ENCODE measurements at regions not wholly inside any gene's neighbourhood (a gene's known extent, or its start where the extent isn't known, plus 50 kb on each side); places are given as distances from the start of the nearest gene placed in this dataset.
A peak's percentile ranks its signal among the peaks of the same experiment; 100 is the strongest.

DNA sequence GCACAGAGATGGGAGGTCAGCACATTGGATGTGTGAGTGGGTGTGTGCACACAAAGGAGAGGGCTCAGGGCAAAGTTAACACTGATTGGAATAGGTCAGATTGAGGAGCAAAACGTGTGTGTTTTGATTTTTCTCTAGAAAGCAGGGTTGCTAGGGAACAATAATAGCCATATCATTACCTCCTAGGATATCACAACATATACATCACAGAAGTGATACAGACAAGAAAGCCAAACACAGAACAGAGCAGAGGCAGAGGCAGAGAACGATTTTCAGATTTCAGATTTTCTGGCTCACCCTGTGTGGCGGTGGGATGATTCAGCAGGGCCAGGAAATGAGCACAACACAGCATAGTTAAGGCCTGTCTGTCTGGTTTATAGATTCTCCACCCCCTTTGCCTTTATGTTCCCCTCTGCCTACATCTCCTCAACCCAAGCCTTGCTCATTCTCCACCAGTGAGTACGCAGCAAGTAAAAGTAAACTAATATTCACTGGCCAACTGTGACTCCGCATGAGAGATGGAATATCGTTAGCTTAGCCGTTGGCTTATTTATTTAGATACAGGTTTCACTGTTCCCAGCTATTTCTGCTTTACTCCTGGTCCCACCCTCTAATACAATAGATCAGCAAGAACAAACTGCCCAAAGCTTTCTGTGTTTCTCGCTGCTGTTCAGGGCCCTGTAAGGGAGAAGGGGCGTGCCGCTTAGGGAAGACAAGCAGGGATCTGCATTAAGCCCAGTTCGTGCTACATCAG is 182.7 kb upstream of the TSC22D1 start:
- no peaks in the 10 kb centered on the region for H3K4me1 ChIP-seq (ENCODE audit: insufficient read depth)
- H3K36me3 ChIP-seq (ENCODE audit: insufficient read depth), result no peaks in the 10 kb centered on the region
- peak; percentile 23 for DNase-seq (ENCODE audit: extremely low spot score)
- 63% methylated on average over 11 of the region's 11 CpGs for WGBS
- H3K4me3 ChIP-seq (ENCODE audit: low read depth, low read length), result no peak overlapping the region
- no peak overlapping the region for H3K27ac ChIP-seq (ENCODE audit: low read depth)

GRCh38 chr13:44757671-44758070 is 181.5 kb upstream of the TSC22D1 start:
- Histone ChIP-seq H3K4me1 (ENCODE audit: insufficient read depth) (no peaks in the 10 kb centered on the region), H3K27ac (ENCODE audit: low read depth) (no peak overlapping the region), H3K36me3 (ENCODE audit: insufficient read depth) (no peaks in the 10 kb centered on the region), H3K4me3 (ENCODE audit: low read depth, low read length) (no peak overlapping the region)
- WGBS, result 95% methylated on average over 3 of the region's 3 CpGs
- no peak for DNase-seq (ENCODE audit: extremely low spot score)

DNA sequence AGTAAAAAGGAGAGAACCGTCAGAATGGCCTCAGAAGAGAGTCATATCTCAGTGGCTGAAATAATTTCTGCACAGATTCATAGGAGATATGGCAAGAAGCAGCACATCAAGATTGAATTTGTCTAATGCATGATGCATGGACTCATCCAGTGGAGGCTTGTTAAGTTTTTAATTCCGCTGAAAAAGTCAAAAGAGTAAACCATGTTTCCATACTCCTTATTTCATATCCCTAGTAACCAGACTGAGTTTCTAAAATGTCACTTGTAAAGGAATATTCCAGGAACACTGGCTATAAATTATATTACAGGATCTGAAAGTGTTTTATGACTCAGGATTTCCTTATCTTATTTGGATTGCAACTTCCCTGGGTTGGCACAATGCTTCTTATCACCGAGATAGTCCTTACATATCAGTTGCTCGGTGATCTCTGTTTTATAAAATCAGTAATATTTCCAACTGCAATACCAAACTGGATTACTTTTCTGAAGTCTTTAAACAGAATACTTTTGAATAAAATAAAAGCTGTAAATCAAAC is 180.2 kb upstream of the TSC22D1 start:
- Histone ChIP-seq H3K4me3 (ENCODE audit: low read depth, low read length) (no peak overlapping the region), H3K27ac (ENCODE audit: low read depth) (no peak overlapping the region), H3K36me3 (ENCODE audit: insufficient read depth) (no peaks in the 10 kb centered on the region), H3K4me1 (ENCODE audit: insufficient read depth) (no peaks in the 10 kb centered on the region)
- DNase-seq (ENCODE audit: extremely low spot score), result no peak
- 18% methylated on average over 4 of the region's 4 CpGs for WGBS

DNA sequence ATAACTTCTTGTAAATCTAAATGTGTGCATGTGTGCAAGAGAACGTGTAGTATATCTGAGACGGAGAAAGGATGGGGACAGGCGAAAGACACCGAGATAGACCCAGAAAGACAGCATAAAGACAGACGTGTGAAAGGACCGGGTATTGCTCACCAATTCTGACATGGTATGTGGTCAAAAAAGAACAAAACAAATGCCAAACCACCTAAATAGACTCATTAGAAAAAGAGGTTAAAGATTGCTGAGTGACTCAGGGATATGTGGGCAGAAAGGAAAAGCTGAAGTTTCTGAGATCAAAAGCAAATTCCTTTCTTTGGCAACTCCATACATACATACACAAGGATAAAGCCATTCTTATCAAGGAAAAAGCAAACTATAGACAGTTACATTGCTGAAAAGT is 179.7 kb upstream of the TSC22D1 start:
- H3K4me3 ChIP-seq (ENCODE audit: low read depth, low read length), result no peak overlapping the region
- 88% methylated on average over 6 of the region's 6 CpGs for WGBS
- no peaks in the 10 kb centered on the region for H3K36me3 ChIP-seq (ENCODE audit: insufficient read depth)
- no peaks in the 10 kb centered on the region for H3K4me1 ChIP-seq (ENCODE audit: insufficient read depth)
- H3K27ac ChIP-seq (ENCODE audit: low read depth), result no peak overlapping the region
- no peak for DNase-seq (ENCODE audit: extremely low spot score)

DNA sequence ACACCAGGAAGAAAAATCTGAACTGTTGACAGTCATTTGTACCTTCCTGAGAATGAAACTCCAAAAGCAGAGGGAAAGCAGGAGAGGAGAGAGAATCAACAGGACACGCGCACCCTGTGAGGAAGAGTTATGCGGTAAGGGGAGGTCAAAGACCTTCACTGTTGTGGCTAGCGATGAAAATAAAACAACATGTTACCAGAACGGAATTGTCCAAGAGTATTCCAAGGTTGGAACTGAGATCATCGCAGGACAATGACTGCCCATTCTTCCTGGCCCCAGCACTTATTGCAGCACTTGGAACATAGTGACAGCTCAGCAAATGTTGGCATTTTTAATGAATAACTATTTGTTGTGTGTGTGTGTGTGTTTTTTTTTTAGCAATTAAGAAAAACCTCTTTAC is 176.0 kb upstream of the TSC22D1 start:
- 85% methylated on average over 6 of the region's 6 CpGs for WGBS
- no peak for DNase-seq (ENCODE audit: extremely low spot score)
- H3K27ac ChIP-seq (ENCODE audit: low read depth), result no peak overlapping the region
- no peaks in the 10 kb centered on the region for H3K36me3 ChIP-seq (ENCODE audit: insufficient read depth)
- H3K4me1 ChIP-seq (ENCODE audit: insufficient read depth), result no peaks in the 10 kb centered on the region
- no peak overlapping the region for H3K4me3 ChIP-seq (ENCODE audit: low read depth, low read length)

DNA sequence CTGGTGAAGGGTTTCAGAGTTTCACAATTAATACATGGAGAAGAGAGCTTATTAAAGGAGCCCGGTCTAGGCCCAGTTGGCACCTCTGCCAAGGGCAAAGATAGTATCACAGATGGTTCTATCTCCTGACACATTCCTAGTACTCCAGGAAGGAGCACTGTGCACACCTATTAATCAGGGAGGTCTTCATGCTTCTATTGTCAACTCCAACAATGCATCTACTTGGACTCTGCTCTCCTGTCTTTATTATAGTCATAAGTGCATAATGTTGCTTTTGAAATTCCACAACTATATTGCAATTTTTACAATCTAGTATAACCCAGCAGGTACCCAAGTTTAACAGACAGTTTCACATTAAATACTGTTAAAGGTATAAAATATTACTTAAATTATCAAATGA is 174.5 kb upstream of the TSC22D1 start:
- no peak for DNase-seq (ENCODE audit: extremely low spot score)
- WGBS, result 89% methylated on average over 1 of the region's 1 CpG
- Histone ChIP-seq H3K4me1 (ENCODE audit: insufficient read depth) (no peaks in the 10 kb centered on the region), H3K36me3 (ENCODE audit: insufficient read depth) (no peaks in the 10 kb centered on the region), H3K27ac (ENCODE audit: low read depth) (no peak overlapping the region), H3K4me3 (ENCODE audit: low read depth, low read length) (no peak overlapping the region)

DNA sequence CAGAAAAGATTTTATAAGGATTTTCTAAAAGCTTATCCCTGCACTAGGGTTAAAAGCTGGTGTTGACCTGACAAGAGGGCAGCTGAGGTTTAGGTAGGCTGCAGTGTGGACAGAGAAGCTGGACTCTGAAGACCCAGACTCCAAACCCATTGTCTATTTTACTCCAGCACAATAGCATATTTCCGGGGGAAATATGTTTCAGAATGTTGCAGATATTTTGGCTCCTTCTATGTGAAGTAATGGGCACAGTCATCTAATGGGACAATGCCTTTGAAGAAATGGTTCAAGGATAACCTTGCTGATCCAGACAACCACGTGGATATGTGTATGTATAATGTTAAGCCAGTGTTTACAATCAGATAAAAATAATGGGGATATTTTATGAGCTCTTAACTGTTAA is 173.8 kb upstream of the TSC22D1 start:
- H3K27ac ChIP-seq (ENCODE audit: low read depth), result no peak overlapping the region

DNA sequence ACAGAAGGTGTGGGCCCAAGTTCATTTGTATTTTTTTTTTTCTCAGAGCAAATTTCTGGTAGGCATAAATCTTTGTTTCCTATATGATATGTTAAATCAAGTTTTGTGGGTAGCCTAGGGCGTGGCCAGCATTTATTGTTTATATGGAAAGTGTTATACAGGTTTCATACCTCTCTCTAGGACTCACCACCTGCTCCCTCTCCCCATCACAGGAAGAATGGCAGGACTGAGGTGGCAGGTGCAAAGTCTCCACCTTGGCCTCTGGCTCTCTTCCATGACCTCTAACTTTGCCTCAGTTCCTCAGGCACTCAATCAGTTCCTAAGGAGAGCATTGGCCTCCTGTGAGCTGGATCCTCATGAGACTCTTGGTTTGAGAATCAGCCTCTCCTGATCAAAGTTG is 172.3 kb upstream of the TSC22D1 start:
- Histone ChIP-seq H3K36me3 (ENCODE audit: insufficient read depth) (no peaks in the 10 kb centered on the region), H3K4me3 (ENCODE audit: low read depth, low read length) (no peak overlapping the region), H3K27ac (ENCODE audit: low read depth) (no peak overlapping the region), H3K4me1 (ENCODE audit: insufficient read depth) (no peaks in the 10 kb centered on the region)
- no peak for DNase-seq (ENCODE audit: extremely low spot score)
- 88% methylated on average over 1 of the region's 1 CpG for WGBS

More for the DNA sequence above, 173.8 kb upstream of the TSC22D1 start:
- Histone ChIP-seq H3K36me3 (ENCODE audit: insufficient read depth) (no peaks in the 10 kb centered on the region), H3K4me1 (ENCODE audit: insufficient read depth) (no peaks in the 10 kb centered on the region), H3K4me3 (ENCODE audit: low read depth, low read length) (no peak overlapping the region)
- 48% methylated on average over 2 of the region's 2 CpGs for WGBS
- DNase-seq (ENCODE audit: extremely low spot score), result no peak

DNA sequence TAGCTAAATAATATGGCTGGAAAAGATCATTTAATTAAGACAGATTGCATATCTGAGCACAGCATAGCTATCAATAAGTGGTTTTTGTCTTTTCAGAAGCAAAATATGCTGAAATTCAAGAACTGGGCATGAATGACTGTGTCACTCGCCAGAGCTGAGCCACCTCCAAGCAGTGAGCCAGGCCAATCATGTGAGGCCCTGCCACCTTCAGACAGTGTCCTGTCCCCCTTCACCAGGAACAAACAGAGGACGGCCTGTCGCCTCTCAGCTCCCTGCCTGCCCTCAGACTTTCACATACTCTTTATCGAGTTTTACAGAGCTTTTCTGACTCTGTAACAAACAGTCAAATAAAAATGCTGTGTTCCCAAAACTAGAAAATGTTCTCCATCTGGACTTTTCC is 171.0 kb upstream of the TSC22D1 start:
- Histone ChIP-seq H3K27ac (ENCODE audit: low read depth) (no peak overlapping the region), H3K4me1 (ENCODE audit: insufficient read depth) (no peaks in the 10 kb centered on the region), H3K36me3 (ENCODE audit: insufficient read depth) (no peaks in the 10 kb centered on the region), H3K4me3 (ENCODE audit: low read depth, low read length) (no peak overlapping the region)
- DNase-seq (ENCODE audit: extremely low spot score), result no peak
- 61% methylated on average over 4 of the region's 4 CpGs for WGBS

DNA sequence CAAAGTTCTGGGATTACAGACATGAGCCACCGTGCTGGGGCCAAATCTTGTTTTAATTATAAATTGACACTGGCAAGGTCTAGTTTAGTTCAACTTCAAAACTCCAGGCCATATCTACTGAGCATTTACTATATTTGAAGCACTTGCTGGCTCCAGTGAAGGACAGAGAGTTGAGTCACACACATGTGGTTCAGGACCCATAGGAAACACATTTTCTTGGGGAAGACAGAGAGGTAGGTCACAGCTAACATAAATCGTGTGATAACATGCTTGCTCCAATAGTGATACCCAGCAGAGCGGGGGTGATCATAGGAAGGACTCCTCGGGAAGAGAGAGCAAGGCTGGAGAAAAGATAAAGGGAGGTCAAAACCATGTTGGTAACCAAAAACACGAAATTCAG is 170.6 kb upstream of the TSC22D1 start:
- no peaks in the 10 kb centered on the region for H3K4me1 ChIP-seq (ENCODE audit: insufficient read depth)
- no peak overlapping the region for H3K4me3 ChIP-seq (ENCODE audit: low read depth, low read length)
- WGBS, result 77% methylated on average over 5 of the region's 5 CpGs
- DNase-seq (ENCODE audit: extremely low spot score), result no peak
- H3K36me3 ChIP-seq (ENCODE audit: insufficient read depth), result no peaks in the 10 kb centered on the region
- no peak overlapping the region for H3K27ac ChIP-seq (ENCODE audit: low read depth)

- Histone ChIP-seq H3K36me3 (ENCODE audit: insufficient read depth) (no peaks in the 10 kb centered on the region), H3K27ac (ENCODE audit: low read depth) (no peak overlapping the region), H3K4me3 (ENCODE audit: low read depth, low read length) (no peak overlapping the region), H3K4me1 (ENCODE audit: insufficient read depth) (no peaks in the 10 kb centered on the region)
- DNase-seq (ENCODE audit: extremely low spot score), result no peak
- 89% methylated on average over 10 of the region's 10 CpGs for WGBS
These were observed 168.9 kb upstream of the TSC22D1 start for GRCh38 chr13:44744880-44745633.

- 75% methylated on average over 7 of the region's 7 CpGs for WGBS
- no peak overlapping the region for H3K4me3 ChIP-seq (ENCODE audit: low read depth, low read length)
- no peaks in the 10 kb centered on the region for H3K4me1 ChIP-seq (ENCODE audit: insufficient read depth)
- H3K27ac ChIP-seq (ENCODE audit: low read depth), result no peak overlapping the region
- H3K36me3 ChIP-seq (ENCODE audit: insufficient read depth), result no peaks in the 10 kb centered on the region
- no peak for DNase-seq (ENCODE audit: extremely low spot score)
These were observed 163.4 kb upstream of the TSC22D1 start for GRCh38 chr13:44739539-44739938.

DNA sequence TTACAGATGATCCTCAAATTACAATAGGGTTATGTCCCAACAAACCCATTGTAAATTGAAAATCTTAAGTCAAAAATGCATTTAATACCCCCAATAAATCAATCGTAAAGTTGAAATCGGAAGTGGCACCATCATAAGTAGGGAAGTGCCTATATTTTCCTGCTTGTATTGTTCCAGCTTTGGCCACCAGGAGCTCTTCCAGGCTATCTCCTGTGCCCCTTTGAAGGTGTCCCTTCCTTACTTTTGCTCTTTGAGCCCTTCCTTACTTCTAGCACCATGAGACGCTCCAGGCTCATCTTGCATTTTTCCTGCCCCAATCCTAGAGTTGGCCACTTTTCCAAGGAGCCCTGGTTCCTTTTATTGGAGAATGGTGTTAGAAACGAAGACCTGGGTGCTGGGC is 163.0 kb upstream of the TSC22D1 start:
- DNase-seq (ENCODE audit: extremely low spot score), result no peak
- H3K36me3 ChIP-seq (ENCODE audit: insufficient read depth), result no peaks in the 10 kb centered on the region
- H3K4me1 ChIP-seq (ENCODE audit: insufficient read depth), result no peaks in the 10 kb centered on the region
- 71% methylated on average over 4 of the region's 4 CpGs for WGBS
- H3K27ac ChIP-seq (ENCODE audit: low read depth), result no peak overlapping the region
- H3K4me3 ChIP-seq (ENCODE audit: low read depth, low read length), result no peak overlapping the region

DNA sequence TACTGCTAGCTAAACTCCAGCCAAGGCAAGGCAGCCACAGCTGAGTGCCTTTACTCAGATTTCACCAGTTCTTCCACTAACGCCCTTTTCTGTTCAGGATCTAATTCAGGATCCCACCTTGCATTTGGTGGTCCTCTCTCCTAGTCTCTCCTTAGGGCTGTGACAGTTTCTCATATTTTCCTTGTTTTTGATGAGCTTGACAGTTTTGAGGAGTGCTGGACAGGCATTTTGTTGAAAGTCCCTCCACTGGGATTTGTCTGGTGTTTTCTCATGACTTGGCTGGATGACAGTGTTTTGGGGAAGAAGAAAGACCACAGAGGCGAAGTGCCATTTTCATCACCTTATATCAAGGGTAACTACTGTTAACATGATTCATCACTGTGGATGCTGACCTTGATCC is 162.3 kb upstream of the TSC22D1 start:
- 75% methylated on average over 2 of the region's 2 CpGs for WGBS
- H3K4me1 ChIP-seq (ENCODE audit: insufficient read depth), result no peaks in the 10 kb centered on the region
- no peak for DNase-seq (ENCODE audit: extremely low spot score)

More for the DNA sequence above, 162.3 kb upstream of the TSC22D1 start:
- H3K4me3 ChIP-seq (ENCODE audit: low read depth, low read length), result no peak overlapping the region
- no peak overlapping the region for H3K27ac ChIP-seq (ENCODE audit: low read depth)
- no peaks in the 10 kb centered on the region for H3K36me3 ChIP-seq (ENCODE audit: insufficient read depth)

Measured in urinary bladder (tissue), 3 donors.